ENCODE measurements at regions not wholly inside any gene's neighbourhood (a gene's known extent, or its start where the extent isn't known, plus 50 kb on each side); places are given as distances from the start of the nearest gene placed in this dataset.

DNA sequence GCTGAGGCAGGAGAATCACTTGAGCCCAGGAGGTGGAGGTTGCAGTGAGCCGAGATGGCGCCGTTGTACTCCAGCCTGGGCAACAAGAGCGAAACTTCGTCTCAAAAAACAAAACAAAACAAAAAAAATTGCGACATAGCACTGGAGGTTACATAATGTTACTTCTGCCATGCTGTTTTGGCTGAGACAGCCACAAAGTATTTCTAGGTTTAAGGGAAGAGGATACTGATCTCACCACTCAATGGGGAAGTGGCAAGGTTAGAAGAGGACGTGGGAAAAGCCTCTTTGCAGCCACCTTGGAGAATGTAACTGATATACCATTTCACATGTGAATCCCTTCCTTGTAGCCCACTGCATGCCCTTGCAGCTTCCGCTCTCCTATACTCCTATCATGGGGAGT, 131.2 kb upstream of the NLRP1 start:
- Histone ChIP-seq H3K27ac (ENCODE audit: low read depth in 2 of 2, low read length in 2 of 2) (no peak overlapping the region), H3K4me3 (ENCODE audit: low read length in 3 of 3) (no peak overlapping the region), H3K36me3 (ENCODE audit: control insufficient read depth in 2 of 3, insufficient read depth in 3 of 3, low read length in 3 of 3) (no peaks in the 10 kb centered on the region), H3K4me1 (ENCODE audit: control insufficient read depth in 2 of 3, insufficient read depth in 2 of 3, low read depth in 1 of 3, low read length in 3 of 3) (no peaks in the 10 kb centered on the region), H3K9ac (ENCODE audit: low read length in 3 of 3) (no peak overlapping the region), H3K9me3 (ENCODE audit: control insufficient read depth in 2 of 3, insufficient read depth in 1 of 3, low read length in 3 of 3) (no peaks in the 10 kb centered on the region), H3K27me3 (ENCODE audit: control insufficient read depth, insufficient read depth, low read length) (no peaks in the 10 kb centered on the region)
- DNase-seq (no peak), FAIRE-seq (no peak)
- TF ChIP-seq, protein P1, sequence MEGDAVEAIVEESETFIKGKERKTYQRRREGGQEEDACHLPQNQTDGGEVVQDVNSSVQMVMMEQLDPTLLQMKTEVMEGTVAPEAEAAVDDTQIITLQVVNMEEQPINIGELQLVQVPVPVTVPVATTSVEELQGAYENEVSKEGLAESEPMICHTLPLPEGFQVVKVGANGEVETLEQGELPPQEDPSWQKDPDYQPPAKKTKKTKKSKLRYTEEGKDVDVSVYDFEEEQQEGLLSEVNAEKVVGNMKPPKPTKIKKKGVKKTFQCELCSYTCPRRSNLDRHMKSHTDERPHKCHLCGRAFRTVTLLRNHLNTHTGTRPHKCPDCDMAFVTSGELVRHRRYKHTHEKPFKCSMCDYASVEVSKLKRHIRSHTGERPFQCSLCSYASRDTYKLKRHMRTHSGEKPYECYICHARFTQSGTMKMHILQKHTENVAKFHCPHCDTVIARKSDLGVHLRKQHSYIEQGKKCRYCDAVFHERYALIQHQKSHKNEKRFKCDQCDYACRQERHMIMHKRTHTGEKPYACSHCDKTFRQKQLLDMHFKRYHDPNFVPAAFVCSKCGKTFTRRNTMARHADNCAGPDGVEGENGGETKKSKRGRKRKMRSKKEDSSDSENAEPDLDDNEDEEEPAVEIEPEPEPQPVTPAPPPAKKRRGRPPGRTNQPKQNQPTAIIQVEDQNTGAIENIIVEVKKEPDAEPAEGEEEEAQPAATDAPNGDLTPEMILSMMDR (IDR thresholded peaks at IDR 0.05; ENCODE audit: borderline replicate concordance, extremely low read depth, insufficient read depth), result no peak
- intact Hi-C loops (cut with DNase I), result no loop called here

DNA sequence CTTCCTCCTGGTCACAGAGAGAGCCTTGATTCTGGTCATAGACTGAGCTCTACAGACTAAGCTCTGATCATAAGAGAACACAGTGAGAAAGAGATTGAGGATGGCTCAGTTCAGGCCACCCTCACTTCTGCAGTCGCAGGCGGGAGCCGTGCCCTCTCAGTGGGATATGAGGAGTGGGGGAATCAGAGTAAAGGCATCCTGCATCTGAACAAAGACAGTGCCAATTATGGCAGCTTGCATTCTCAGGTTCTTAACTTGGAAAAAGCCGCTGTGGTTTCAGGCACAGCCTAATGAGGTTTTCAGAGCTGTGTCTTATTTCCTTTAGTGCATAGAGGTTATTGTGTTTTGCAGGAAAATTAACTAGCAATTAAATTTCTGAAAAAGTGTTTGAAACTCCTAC, 134.4 kb upstream of the NLRP1 start:
- no peak for DNase-seq
- Histone ChIP-seq H3K4me1 (ENCODE audit: control insufficient read depth in 2 of 3, insufficient read depth in 2 of 3, low read depth in 1 of 3, low read length in 3 of 3) (no peaks in the 10 kb centered on the region), H3K9ac (ENCODE audit: low read length in 3 of 3) (no peak overlapping the region), H3K9me3 (ENCODE audit: control insufficient read depth in 2 of 3, insufficient read depth in 1 of 3, low read length in 3 of 3) (no peaks in the 10 kb centered on the region), H3K36me3 (ENCODE audit: control insufficient read depth in 2 of 3, insufficient read depth in 3 of 3, low read length in 3 of 3) (no peaks in the 10 kb centered on the region), H3K27me3 (ENCODE audit: control insufficient read depth, insufficient read depth, low read length) (no peaks in the 10 kb centered on the region), H3K4me3 (ENCODE audit: low read length in 3 of 3) (no peak overlapping the region), H3K27ac (ENCODE audit: low read depth in 2 of 2, low read length in 2 of 2) (no peak overlapping the region)
- TF ChIP-seq, protein P1 (IDR thresholded peaks at IDR 0.05; ENCODE audit: borderline replicate concordance, extremely low read depth, insufficient read depth), result no peak
- FAIRE-seq, result no peak
- intact Hi-C loops (cut with DNase I), result no loop called here

DNA sequence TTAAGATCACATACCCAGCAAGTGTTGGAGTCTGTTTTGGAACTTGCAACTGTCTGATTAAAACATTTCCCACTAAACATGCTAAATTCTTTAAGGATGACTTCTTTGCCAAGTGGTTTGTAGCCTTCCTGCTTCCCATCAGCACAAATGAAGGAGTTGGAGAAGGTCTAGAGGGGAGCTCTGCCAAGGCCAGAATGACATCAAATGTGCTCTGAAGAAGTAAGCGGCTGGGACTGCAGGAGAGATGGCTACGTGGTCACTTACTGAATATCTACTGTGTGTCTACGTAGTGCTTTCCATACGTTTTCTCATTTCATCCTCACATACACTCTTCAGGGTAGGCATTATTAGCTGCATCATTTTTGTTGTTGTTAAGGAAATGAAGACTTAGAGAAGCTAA, 135.7 kb upstream of the NLRP1 start:
- Histone ChIP-seq H3K4me3 (ENCODE audit: low read length in 3 of 3) (no peak overlapping the region), H3K27me3 (ENCODE audit: control insufficient read depth, insufficient read depth, low read length) (no peaks in the 10 kb centered on the region), H3K9ac (ENCODE audit: low read length in 3 of 3) (no peak overlapping the region), H3K9me3 (ENCODE audit: control insufficient read depth in 2 of 3, insufficient read depth in 1 of 3, low read length in 3 of 3) (peaks cover 0 to 4% (median 0%) of the 10 kb centered on the region in 3 donors), H3K4me1 (ENCODE audit: control insufficient read depth in 2 of 3, insufficient read depth in 2 of 3, low read depth in 1 of 3, low read length in 3 of 3) (no peaks in the 10 kb centered on the region), H3K27ac (ENCODE audit: low read depth in 2 of 2, low read length in 2 of 2) (no peak overlapping the region), H3K36me3 (ENCODE audit: control insufficient read depth in 2 of 3, insufficient read depth in 3 of 3, low read length in 3 of 3) (no peaks in the 10 kb centered on the region)
- FAIRE-seq (no peak), DNase-seq (no peak)
- intact Hi-C loops (cut with DNase I), result no loop called here
- TF ChIP-seq, protein P1 (IDR thresholded peaks at IDR 0.05; ENCODE audit: borderline replicate concordance, extremely low read depth, insufficient read depth), result no peak

DNA sequence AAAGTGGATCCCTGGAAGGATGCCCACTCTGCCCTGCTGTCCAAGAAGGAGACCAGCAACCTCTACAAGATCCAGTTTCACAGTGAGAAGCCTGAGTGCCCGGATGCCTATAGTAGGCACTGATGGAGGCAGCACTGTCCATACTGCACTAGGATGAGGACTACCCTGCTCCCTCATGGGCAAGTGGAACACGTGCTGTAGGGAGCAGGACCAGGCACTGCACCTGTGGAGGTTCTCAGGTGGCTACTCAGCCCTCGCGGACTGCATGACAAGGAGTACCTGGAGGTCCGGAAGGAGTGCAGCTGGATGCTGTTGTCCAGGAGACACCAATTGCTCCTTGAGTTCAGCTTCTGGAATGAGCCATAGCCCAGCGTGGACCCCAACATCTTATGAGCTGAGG, 146.1 kb upstream of the NLRP1 start:
- DNase-seq, result no peak
- Histone ChIP-seq H3K4me1 (ENCODE audit: control insufficient read depth in 2 of 3, insufficient read depth in 2 of 3, low read depth in 1 of 3, low read length in 3 of 3) (no peaks in the 10 kb centered on the region), H3K9ac (ENCODE audit: low read length in 3 of 3) (no peak overlapping the region), H3K36me3 (ENCODE audit: control insufficient read depth in 2 of 3, insufficient read depth in 3 of 3, low read length in 3 of 3) (no peaks in the 10 kb centered on the region), H3K27ac (ENCODE audit: low read depth in 2 of 2, low read length in 2 of 2) (no peak overlapping the region), H3K9me3 (ENCODE audit: control insufficient read depth in 2 of 3, insufficient read depth in 1 of 3, low read length in 3 of 3) (peaks cover 0 to 2% (median 0%) of the 10 kb centered on the region in 3 donors), H3K27me3 (ENCODE audit: control insufficient read depth, insufficient read depth, low read length) (no peaks in the 10 kb centered on the region), H3K4me3 (ENCODE audit: low read length in 3 of 3) (no peak overlapping the region)
- intact Hi-C loops (cut with DNase I), result no loop called here
- no peak for FAIRE-seq
- TF ChIP-seq, protein P1 (IDR thresholded peaks at IDR 0.05; ENCODE audit: borderline replicate concordance, extremely low read depth, insufficient read depth), result no peak

Data from kidney (tissue), 13 donors.